K562 (cell line): ENCODE measurements at regions not wholly inside any gene's neighbourhood (a gene's known extent, or its start where the extent isn't known, plus 50 kb on each side); places are given as distances from the start of the nearest gene placed in this dataset.

Experiments used
- ATAC-seq: fragments of 200-7000 bp; cut with Tn5 transposase; 3 replicates; pipeline ENCODE4 v1.9.1; 2020; ENCODE audit warnings: moderate library complexity
- BruUV-seq: library from RNA; stranded (reverse); fragments of 400-500 nt; replicated peaks from 2 replicates; lab custom pipeline; 2021; lab: Mats Ljungman, UMichigan
- CTCF ChIA-PET: fragments of 300-600 bp; formaldehyde crosslinking; extraction: SDS; loops from one replicate; lab custom pipeline; 2021; ENCODE audit warnings: low intra/inter-chr PET ratio; lab: Yijun Ruan, JAX
- POLR2A ChIA-PET: fragments of 300-600, 350-650 bp; sonication (Branson Sonifier 250); formaldehyde crosslinking; extraction: SDS; loops from one replicate; lab custom pipeline; 2021; ENCODE audit warnings: antibody characterized with exemption, inconsistent platforms; lab: Yijun Ruan, JAX
- DNase-seq, 4 experiments: peaks; one replicate each; pipeline versions ENCODE4 v3.0.0 to v3.0.0-alpha.2; 2011 to 2018; ENCODE audit warnings: low spot score in 3 of 4, mixed read lengths in 3 of 4; ENCODE audit errors: extremely low read depth in 1 of 4
- FAIRE-seq: peaks from 2 replicates; lab custom pipeline; 2011; peaks lifted over from hg19 to GRCh38; lab: Jason Lieb, UNC
- H2AFZ ChIP-seq: 2 replicates; pipeline ENCODE4 v1.6.0; 2011; ENCODE audit warnings: low read depth, low read length, control low read depth, inconsistent platforms
- H3K27ac ChIP-seq: fragments of 200-600 bp; 3 replicates; pipeline ENCODE4 v1.8.0; 2011; ENCODE audit warnings: low read depth, mild to moderate bottlenecking, control low read depth, inconsistent platforms, low read length, moderate library complexity, mixed read lengths; ENCODE audit errors: extremely low read depth
- H3K27me3 ChIP-seq, 2 experiments: fragments of 300-600 bp in 1 of 2; 2 replicates in 1 of 2; 3 replicates in 1 of 2; pipeline versions ENCODE4 v1.6.0 to v1.8.0; 2011; ENCODE audit warnings: inconsistent platforms in 2 of 2, low read length in 2 of 2, mild to moderate bottlenecking in 1 of 2, mixed read lengths in 1 of 2, moderate library complexity in 1 of 2; ENCODE audit not compliant: control insufficient read depth in 2 of 2, insufficient read depth in 2 of 2
- H3K36me3 ChIP-seq: fragments of 300-600 bp; 3 replicates; pipeline ENCODE4 v1.8.0; 2011; ENCODE audit warnings: mild to moderate bottlenecking, low read length, inconsistent platforms; ENCODE audit not compliant: control insufficient read depth, insufficient read depth
- H3K4me1 ChIP-seq, 2 experiments: fragments of 200-600 bp in 1 of 2; replicated peaks in 1 of 2; 2 replicates in 1 of 2; 3 replicates in 1 of 2; pipeline versions ENCODE4 v1.5.1 to v1.8.0; 2011; ENCODE audit warnings: inconsistent platforms in 2 of 2, low read length in 2 of 2, mild to moderate bottlenecking in 1 of 2, mixed read lengths in 1 of 2, moderate library complexity in 1 of 2; ENCODE audit not compliant: control insufficient read depth in 2 of 2, insufficient read depth in 2 of 2
- H3K4me2 ChIP-seq: 2 replicates; pipeline ENCODE4 v1.6.1; 2011; ENCODE audit warnings: low read length, control low read depth, inconsistent platforms, mixed read lengths; ENCODE audit not compliant: insufficient read depth
- H3K4me3 ChIP-seq: fragments of 200-600 bp; sonication (generic), shearing (Covaris generic); 2 replicates; pipeline ENCODE4 v1.5.1; 2016; ENCODE audit warnings: control low read depth, inconsistent platforms
- H3K79me2 ChIP-seq: fragments of 200-600 bp; 3 replicates; pipeline ENCODE4 v1.8.0; 2011; ENCODE audit warnings: low read length, inconsistent platforms; ENCODE audit not compliant: control insufficient read depth, insufficient read depth
- H3K9ac ChIP-seq, 2 experiments: 2 replicates each; pipeline versions ENCODE4 v1.6.0 to v1.6.1; 2011; ENCODE audit warnings: low read depth in 2 of 2, low read length in 2 of 2, control low read depth in 1 of 2, inconsistent platforms in 1 of 2, mild to moderate bottlenecking in 1 of 2, mixed read lengths in 1 of 2; ENCODE audit not compliant: insufficient read depth in 1 of 2
- H3K9me1 ChIP-seq: one replicate; pipeline ENCODE4 v1.6.0; 2011; ENCODE audit warnings: inconsistent platforms, mild to moderate bottlenecking, low read length, moderate library complexity; ENCODE audit not compliant: control insufficient read depth, insufficient read depth
- H3K9me3 ChIP-seq: replicated peaks from 2 replicates; pipeline ENCODE4 v1.5.1; 2011; ENCODE audit warnings: low read depth, low read length, inconsistent platforms; ENCODE audit not compliant: control insufficient read depth, insufficient read depth
- H4K20me1 ChIP-seq: replicated peaks from 2 replicates; pipeline ENCODE4 v1.6.1; 2011; ENCODE audit warnings: low read length, inconsistent platforms, mixed read lengths; ENCODE audit not compliant: control insufficient read depth, insufficient read depth
- ARID3A ChIP-seq: IDR thresholded peaks from 2 replicates; pipeline ENCODE4 v1.6.1; 2012; ENCODE audit warnings: low read depth, low read length, improper control_type of control experiment, borderline replicate concordance
- CGGBP1 ChIP-seq: fragments of 250-450 bp; sonication (Bioruptor Pico); IDR thresholded peaks from 2 replicates; pipeline ENCODE4 v1.9.0; 2021; ENCODE audit warnings: mild to moderate bottlenecking
- E2F4 ChIP-seq: sonication (generic); formaldehyde crosslinking; IDR thresholded peaks from 2 replicates; pipeline ENCODE4 v1.8.0; 2022; ENCODE audit warnings: mild to moderate bottlenecking, low read depth, missing genetic modification reagents
- HDAC3 ChIP-seq: fragments of 450-650 bp; IDR thresholded peaks from 2 replicates; pipeline ENCODE4 v1.6.1; 2018; ENCODE audit warnings: borderline replicate concordance, mild to moderate bottlenecking, moderate library complexity; ENCODE audit not compliant: partially characterized antibody
- LARP7 ChIP-seq: fragments of 450-650 bp; IDR thresholded peaks from 2 replicates; pipeline ENCODE4 v1.6.1; 2016
- MGA ChIP-seq: fragments of 450-650 bp; IDR thresholded peaks from 2 replicates; pipeline ENCODE4 v1.6.1; 2016; ENCODE audit warnings: mild to moderate bottlenecking, moderate library complexity
- SRF ChIP-seq, 2 experiments: fragments of 250-450, 450-650 bp in 1 of 2; sonication (Bioruptor Pico) in 1 of 2; sonication (generic) in 1 of 2; formaldehyde crosslinking; IDR thresholded peaks; 2 replicates each; pipeline versions ENCODE4 v1.5.0 to v1.5.1; 2020 to 2022; ENCODE audit warnings: mild to moderate bottlenecking in 1 of 2, missing genetic modification reagents in 1 of 2
- ZKSCAN3 ChIP-seq: fragments of 250-450 bp; sonication (Bioruptor Pico); IDR thresholded peaks from 2 replicates; pipeline ENCODE4 v1.4.0; 2020
- ZNF445 ChIP-seq: fragments of 250-450 bp; sonication (Bioruptor Pico); IDR thresholded peaks from 2 replicates; pipeline ENCODE4 v1.4.0; 2020; ENCODE audit warnings: low read depth, mild to moderate bottlenecking, moderate library complexity
- WGBS: fragments of 100-300 bp; shearing (Covaris generic); methylation state at CpG from one replicate; pipeline ENCODE4 v1.1.6; 2016; ENCODE audit warnings: low coverage, mixed read lengths; ENCODE audit not compliant: insufficient coverage; ENCODE audit errors: missing lambda C conversion rate; 5-methylcytosine and 5-hydroxymethylcytosine counted together
- in situ Hi-C: fragments of 300-500 bp; cut with MboI; formaldehyde crosslinking; loops from 4 replicates; pipeline ENCODE4 v1.15.0; 2018; ENCODE audit warnings: inconsistent platforms, mixed read lengths
- intact Hi-C: fragments of 100-400 bp; cut with micrococcal nuclease; formaldehyde crosslinking; loops from 2 replicates; pipeline ENCODE4 v1.14.2; 2022

- ATAC-seq (no peak), FAIRE-seq (no peak), DNase-seq (no peak)
- H3K9me1 ChIP-seq: no peaks in the 10 kb centered on the region
- no peak overlapping the region for H3K4me3 ChIP-seq
- H3K9ac ChIP-seq: no peak overlapping the region
- no TSS peak for BruUV-seq
- H3K4me1 ChIP-seq: no peaks in the 10 kb centered on the region
- no peak overlapping the region for H3K27ac ChIP-seq
- H4K20me1 ChIP-seq: no peaks in the 10 kb centered on the region
- H3K79me2 ChIP-seq: no peaks in the 10 kb centered on the region
- H3K27me3 ChIP-seq: no peaks in the 10 kb centered on the region
- WGBS: 0% methylated on average over 1 of the region's 1 CpG
- H3K9me3 ChIP-seq: no peaks in the 10 kb centered on the region
- intact Hi-C loops (no loop called here), in situ Hi-C loops (no loop called here)
- no peak overlapping the region for H3K4me2 ChIP-seq
- CTCF ChIA-PET: no interaction called here
- H2AFZ ChIP-seq: no peak overlapping the region
- no peaks in the 10 kb centered on the region for H3K36me3 ChIP-seq
- POLR2A ChIA-PET: no interaction called here
- no peak for TF ChIP-seq SRF (CRISPR knock-in tag; IDR thresholded peaks at IDR 0.05)
- no peak for TF ChIP-seq ZNF445 (CRISPR knock-in tag)
- TF ChIP-seq MGA: no peak
- no peak for TF ChIP-seq ZKSCAN3 (CRISPR knock-in tag)
- no peak for TF ChIP-seq CGGBP1
- TF ChIP-seq ARID3A: no peak
- no peak for TF ChIP-seq HDAC3
- no peak for TF ChIP-seq E2F4 (CRISPR knock-in tag)
- TF ChIP-seq LARP7: no peak
These were observed 69.5 kb upstream of the SUCLG2 start for GRCh38 chr3:67723863-67724262.
